MM.1S (cell line): ENCODE measurements at regions not wholly inside any gene's neighbourhood (a gene's known extent, or its start where the extent isn't known, plus 50 kb on each side); places are given as distances from the start of the nearest gene placed in this dataset.

Experiments
- DNase-seq: peaks from one replicate; pipeline ENCODE4 v3.0.0-alpha.2; 2015
- H2AFZ ChIP-seq: fragments of 300-600 bp; sonication (generic); 2 replicates; pipeline ENCODE4 v1.6.0; 2016; ENCODE audit warnings: antibody characterized with exemption, low read length
- H3F3A ChIP-seq: fragments of 300-600 bp; sonication (generic); 2 replicates; pipeline ENCODE4 v1.6.1; 2016; ENCODE audit warnings: mild to moderate bottlenecking, antibody characterized with exemption, low read length, moderate library complexity, mixed read lengths; ENCODE audit not compliant: insufficient read depth
- H3K27ac ChIP-seq: fragments of 300-600 bp; sonication (generic); 2 replicates; pipeline ENCODE4 v1.5.1; 2016; ENCODE audit warnings: mild to moderate bottlenecking, low read length
- H3K27me3 ChIP-seq: fragments of 300-600 bp; sonication (generic); replicated peaks from 2 replicates; pipeline ENCODE4 v1.6.0; 2016; ENCODE audit warnings: low read length; ENCODE audit not compliant: insufficient read depth
- H3K36me3 ChIP-seq: fragments of 300-600 bp; sonication (generic); replicated peaks from 2 replicates; pipeline ENCODE4 v1.6.1; 2016; ENCODE audit warnings: mild to moderate bottlenecking, low read length, mixed read lengths; ENCODE audit not compliant: insufficient read depth
- H3K4me1 ChIP-seq: fragments of 300-600 bp; sonication (generic); 2 replicates; pipeline ENCODE4 v1.6.1; 2016; ENCODE audit warnings: low read length, mixed read lengths
- H3K4me2 ChIP-seq: fragments of 300-600 bp; sonication (generic); 2 replicates; pipeline ENCODE4 v1.6.0; 2016; ENCODE audit warnings: low read depth, low read length
- H3K4me3 ChIP-seq: fragments of 300-600 bp; sonication (generic); 2 replicates; pipeline ENCODE4 v1.5.1; 2016; ENCODE audit warnings: low read length, mixed read lengths
- H3K79me2 ChIP-seq: fragments of 300-600 bp; sonication (generic); 2 replicates; pipeline ENCODE4 v1.6.1; 2016; ENCODE audit warnings: mixed run types, low read length, mixed read lengths
- H3K9ac ChIP-seq: fragments of 300-600 bp; sonication (generic); 2 replicates; pipeline ENCODE4 v1.6.1; 2016; ENCODE audit warnings: low read length, mixed read lengths
- H3K9me2 ChIP-seq: fragments of 300-600 bp; sonication (generic); replicated peaks from 2 replicates; pipeline ENCODE4 v1.6.1; 2016; ENCODE audit warnings: mild to moderate bottlenecking, low read length, mixed read lengths; ENCODE audit not compliant: insufficient read depth
- H3K9me3 ChIP-seq: fragments of 300-600 bp; sonication (generic); replicated peaks from 2 replicates; pipeline ENCODE4 v1.6.1; 2016; ENCODE audit warnings: mild to moderate bottlenecking, low read length, mixed read lengths; ENCODE audit not compliant: insufficient read depth
- H4K20me1 ChIP-seq: fragments of 300-600 bp; sonication (generic); 2 replicates; pipeline ENCODE4 v1.6.1; 2016; ENCODE audit warnings: mild to moderate bottlenecking, low read length, moderate library complexity, mixed read lengths; ENCODE audit not compliant: insufficient read depth
- EZH2 ChIP-seq: fragments of 300-600 bp; sonication (generic); optimal IDR thresholded peaks from 2 replicates; pipeline ENCODE3; 2017; ENCODE audit warnings: low read depth, mild to moderate bottlenecking, antibody characterized with exemption, low read length, mixed read lengths
- EZH2phosphoT487 ChIP-seq: fragments of 300-600 bp; sonication (generic); IDR thresholded peaks from 2 replicates; pipeline ENCODE4 v1.6.1; 2018; ENCODE audit warnings: antibody characterized with exemption, low read length
- TF ChIP-seq, protein P1 (sequence below): fragments of 300-600 bp; sonication (generic); IDR thresholded peaks from 2 replicates; pipeline ENCODE4 v1.5.1; 2016; ENCODE audit warnings: antibody characterized with exemption, low read length, mixed read lengths

DNA sequence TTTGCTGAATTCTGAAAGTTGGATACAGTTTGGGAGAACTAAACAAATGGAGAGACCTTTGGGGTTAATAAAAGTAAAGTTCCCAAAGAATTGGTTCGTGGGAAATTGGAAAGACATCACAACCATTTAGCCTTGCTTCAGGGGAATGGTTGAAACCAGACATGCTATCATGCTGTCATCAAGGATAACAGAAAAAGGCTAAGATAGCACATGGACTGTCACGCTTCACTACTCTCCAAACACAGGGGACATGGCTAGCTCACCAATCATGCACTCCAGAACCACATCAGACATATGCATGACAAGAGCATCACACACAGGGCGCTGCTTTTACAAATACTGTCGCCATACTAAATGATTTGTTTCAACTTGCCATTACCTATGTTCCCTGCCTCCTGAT, 671.7 kb upstream of the ROBO1 start:
- H3K9me3 ChIP-seq, result no peaks in the 10 kb centered on the region
- H3K27me3 ChIP-seq, result no peaks in the 10 kb centered on the region
- no peak overlapping the region for H3K9ac ChIP-seq
- no peak overlapping the region for H3K4me2 ChIP-seq
- H2AFZ ChIP-seq, result no peak overlapping the region
- no peaks in the 10 kb centered on the region for H3K79me2 ChIP-seq
- no peaks in the 10 kb centered on the region for H4K20me1 ChIP-seq
- no peaks in the 10 kb centered on the region for H3F3A ChIP-seq
- H3K4me1 ChIP-seq, result no peaks in the 10 kb centered on the region
- no peak for DNase-seq
- TF ChIP-seq, protein P1, sequence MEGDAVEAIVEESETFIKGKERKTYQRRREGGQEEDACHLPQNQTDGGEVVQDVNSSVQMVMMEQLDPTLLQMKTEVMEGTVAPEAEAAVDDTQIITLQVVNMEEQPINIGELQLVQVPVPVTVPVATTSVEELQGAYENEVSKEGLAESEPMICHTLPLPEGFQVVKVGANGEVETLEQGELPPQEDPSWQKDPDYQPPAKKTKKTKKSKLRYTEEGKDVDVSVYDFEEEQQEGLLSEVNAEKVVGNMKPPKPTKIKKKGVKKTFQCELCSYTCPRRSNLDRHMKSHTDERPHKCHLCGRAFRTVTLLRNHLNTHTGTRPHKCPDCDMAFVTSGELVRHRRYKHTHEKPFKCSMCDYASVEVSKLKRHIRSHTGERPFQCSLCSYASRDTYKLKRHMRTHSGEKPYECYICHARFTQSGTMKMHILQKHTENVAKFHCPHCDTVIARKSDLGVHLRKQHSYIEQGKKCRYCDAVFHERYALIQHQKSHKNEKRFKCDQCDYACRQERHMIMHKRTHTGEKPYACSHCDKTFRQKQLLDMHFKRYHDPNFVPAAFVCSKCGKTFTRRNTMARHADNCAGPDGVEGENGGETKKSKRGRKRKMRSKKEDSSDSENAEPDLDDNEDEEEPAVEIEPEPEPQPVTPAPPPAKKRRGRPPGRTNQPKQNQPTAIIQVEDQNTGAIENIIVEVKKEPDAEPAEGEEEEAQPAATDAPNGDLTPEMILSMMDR, result no peak
- TF ChIP-seq EZH2phosphoT487, result no peak
- no peak for TF ChIP-seq EZH2
- H3K36me3 ChIP-seq, result no peaks in the 10 kb centered on the region
- H3K27ac ChIP-seq, result no peak overlapping the region
- H3K9me2 ChIP-seq, result no peaks in the 10 kb centered on the region
- no peak overlapping the region for H3K4me3 ChIP-seq

DNA sequence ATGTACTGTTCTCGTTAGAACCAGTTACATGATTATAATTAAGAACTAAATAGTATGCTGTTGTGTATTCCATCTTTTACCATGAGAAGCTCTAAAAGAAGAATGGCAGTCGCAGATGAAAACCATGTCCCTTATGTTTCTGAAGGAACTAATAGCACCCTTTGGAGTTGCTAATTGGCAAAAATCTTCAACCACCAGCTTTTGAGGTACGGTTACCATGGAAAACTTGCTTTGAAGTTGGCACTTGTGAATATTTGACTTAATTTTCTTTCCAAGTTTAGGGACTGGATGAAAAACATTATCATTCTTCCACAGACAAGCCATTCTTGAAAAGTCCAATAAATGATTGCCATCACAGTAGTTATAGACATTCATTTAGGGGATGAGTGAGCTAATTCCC, 666.6 kb upstream of the ROBO1 start:
- no peak for DNase-seq
- Histone ChIP-seq H4K20me1 (no peaks in the 10 kb centered on the region), H3K27me3 (no peaks in the 10 kb centered on the region), H3K4me1 (no peaks in the 10 kb centered on the region), H3K9ac (no peak overlapping the region), H3K9me3 (no peaks in the 10 kb centered on the region), H3K9me2 (no peaks in the 10 kb centered on the region), H3K4me3 (no peak overlapping the region), H3F3A (no peaks in the 10 kb centered on the region), H3K4me2 (no peak overlapping the region), H3K36me3 (no peaks in the 10 kb centered on the region), H2AFZ (no peak overlapping the region), H3K27ac (no peak overlapping the region), H3K79me2 (no peaks in the 10 kb centered on the region)
- TF ChIP-seq EZH2phosphoT487 (no peak), EZH2 (no peak)
- TF ChIP-seq, protein P1, result no peak

DNA sequence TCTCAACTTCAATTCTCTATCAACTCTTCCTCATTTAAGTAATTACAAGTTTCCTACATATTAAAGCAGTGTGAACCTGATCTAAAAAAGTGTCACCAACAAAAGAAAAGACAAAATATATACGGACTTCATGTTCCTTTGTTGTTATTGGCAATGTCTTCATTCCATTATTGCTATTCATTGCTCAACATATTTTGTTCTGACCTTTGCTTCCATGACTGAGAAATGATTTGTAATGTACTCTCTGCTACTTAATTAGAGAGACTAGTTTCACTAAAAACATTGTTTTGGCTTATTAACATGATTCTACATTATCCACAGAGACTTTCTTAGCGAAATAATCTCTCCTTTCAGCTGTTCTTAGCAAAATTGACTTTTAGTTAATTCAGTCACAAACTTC, 657.2 kb upstream of the ROBO1 start:
- H3K36me3 ChIP-seq, result no peaks in the 10 kb centered on the region
- TF ChIP-seq EZH2 (no peak), EZH2phosphoT487 (no peak)
- TF ChIP-seq, protein P1, result no peak
- no peaks in the 10 kb centered on the region for H4K20me1 ChIP-seq
- no peak for DNase-seq
- no peaks in the 10 kb centered on the region for H3F3A ChIP-seq
- H3K4me3 ChIP-seq, result no peak overlapping the region
- no peak overlapping the region for H3K4me2 ChIP-seq
- H3K4me1 ChIP-seq, result no peaks in the 10 kb centered on the region
- no peaks in the 10 kb centered on the region for H3K9me2 ChIP-seq
- H3K9me3 ChIP-seq, result no peaks in the 10 kb centered on the region
- H3K27ac ChIP-seq, result no peak overlapping the region
- no peak overlapping the region for H2AFZ ChIP-seq
- H3K79me2 ChIP-seq, result no peaks in the 10 kb centered on the region
- no peaks in the 10 kb centered on the region for H3K27me3 ChIP-seq
- H3K9ac ChIP-seq, result no peak overlapping the region
